ENCODE measurements at regions not wholly inside any gene's neighbourhood (a gene's known extent, or its start where the extent isn't known, plus 50 kb on each side); places are given as distances from the start of the nearest gene placed in this dataset.

DNA sequence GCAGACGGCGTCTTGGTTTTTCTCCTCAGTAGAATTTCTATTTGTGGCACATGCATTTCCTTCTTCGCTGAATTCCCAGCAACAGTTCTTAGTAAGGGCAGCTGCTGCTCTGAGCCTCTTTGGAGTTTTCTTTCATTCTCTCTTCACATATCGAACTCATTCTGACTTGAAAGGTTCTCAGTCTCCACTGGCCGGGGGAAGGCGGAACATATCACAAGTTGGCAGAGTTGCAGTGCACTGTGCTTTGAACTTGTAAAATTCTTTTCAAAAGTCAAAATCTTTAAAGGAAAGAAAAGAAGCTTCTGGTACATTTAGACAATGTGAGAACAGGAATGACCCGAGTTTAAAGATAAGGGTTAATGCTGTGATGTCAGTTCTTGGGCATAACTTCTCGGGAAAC is 286.1 kb upstream of the MAP3K7 start:
- DNase-seq = no peak

DNA sequence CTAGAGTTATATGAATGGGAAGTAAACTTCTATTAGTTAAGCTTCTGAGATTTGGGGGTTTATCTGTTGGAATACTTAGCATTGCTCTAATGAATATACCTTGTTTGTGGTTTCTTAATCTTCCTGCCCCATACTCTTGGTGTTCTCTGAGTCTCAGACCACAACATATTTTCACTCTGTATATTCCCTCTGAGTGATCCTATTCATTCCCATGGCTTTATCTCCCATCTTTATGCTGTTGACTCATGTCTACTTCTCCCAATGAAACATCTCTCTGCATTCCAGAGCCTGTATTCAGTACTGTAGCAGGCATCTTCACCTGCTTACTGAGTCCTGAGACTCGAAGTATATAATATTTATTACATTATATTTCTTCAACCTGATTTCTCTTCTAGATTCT is 283.7 kb upstream of the MAP3K7 start:
- no peak for DNase-seq

DNA sequence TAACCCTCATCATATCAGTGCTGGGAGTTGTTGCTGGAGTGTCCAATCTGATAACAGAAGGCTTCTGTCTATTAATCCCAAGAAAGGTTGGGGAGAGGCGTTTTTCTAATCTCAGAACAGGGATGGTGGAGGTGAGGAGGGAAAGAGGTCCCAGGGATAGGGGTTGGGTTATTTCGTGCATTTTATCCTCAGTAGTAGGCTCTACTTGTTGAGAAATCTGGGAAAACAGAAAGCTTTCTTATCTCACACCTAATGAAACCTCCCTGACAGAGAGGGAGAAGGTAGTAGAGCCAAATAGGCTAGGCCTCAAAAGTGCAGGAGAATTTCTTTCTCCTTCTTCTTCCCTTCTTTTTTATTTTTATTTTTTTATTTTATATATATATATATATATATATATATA is 281.8 kb upstream of the MAP3K7 start:
- DNase-seq = no peak

DNA sequence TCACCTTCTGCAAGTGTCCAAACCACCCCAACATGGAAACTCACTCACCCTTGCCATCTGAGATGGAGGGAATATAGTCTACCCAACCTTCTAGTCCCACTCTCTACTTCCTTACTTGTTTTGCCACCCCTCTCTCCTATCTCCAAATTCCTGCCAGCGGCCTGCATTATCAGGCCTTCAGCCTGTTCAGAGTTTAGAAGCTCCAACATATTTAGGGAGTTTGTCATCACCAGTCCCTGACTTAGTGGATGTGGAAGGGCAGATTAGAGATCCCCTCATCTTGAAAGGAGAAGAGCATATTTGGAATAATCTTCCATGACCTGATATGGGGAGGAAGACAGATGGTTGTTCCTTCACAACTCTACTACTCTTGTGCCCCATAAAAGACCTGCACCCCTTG is 281.4 kb upstream of the MAP3K7 start:
- no peak for DNase-seq

DNA sequence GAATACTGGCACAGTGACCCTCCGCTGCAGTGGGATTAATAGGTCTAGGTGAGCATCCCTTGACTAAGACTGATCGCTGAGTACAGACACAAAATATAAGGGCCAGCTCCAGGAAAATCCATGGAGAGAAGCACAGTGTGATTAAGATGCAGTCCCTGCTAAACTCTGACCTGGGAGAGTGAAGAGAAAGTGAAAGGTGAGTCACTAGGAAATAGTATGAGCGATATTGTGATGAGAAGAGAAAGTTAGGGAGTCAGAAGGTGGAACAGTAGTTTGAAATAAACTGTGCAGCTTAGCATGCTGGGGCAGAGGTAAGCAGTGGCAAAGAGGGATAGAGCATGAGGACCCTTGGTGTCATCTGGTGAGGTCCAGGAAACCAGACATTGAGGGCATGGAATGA is 278.6 kb upstream of the MAP3K7 start:
- DNase-seq = no peak

DNA sequence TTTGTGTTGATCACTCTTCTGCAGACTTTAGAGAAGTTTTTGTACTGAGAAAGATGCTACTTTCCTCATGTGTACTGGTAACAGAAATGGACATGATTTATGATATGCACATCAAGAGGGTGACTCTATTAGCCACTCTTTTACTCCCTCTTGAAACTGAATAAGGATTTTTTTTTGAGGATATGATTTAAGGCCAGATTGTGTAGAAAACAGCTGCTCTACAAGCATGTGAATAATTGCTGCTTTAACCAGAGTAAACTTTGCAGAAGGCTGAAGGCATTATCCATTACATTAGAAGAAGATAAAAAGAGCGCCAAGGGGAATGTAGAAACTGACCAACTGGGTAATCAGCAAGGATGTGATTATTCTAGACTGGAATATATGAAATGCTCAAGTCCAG is 276.2 kb upstream of the MAP3K7 start:
- DNase-seq = no peak

DNA sequence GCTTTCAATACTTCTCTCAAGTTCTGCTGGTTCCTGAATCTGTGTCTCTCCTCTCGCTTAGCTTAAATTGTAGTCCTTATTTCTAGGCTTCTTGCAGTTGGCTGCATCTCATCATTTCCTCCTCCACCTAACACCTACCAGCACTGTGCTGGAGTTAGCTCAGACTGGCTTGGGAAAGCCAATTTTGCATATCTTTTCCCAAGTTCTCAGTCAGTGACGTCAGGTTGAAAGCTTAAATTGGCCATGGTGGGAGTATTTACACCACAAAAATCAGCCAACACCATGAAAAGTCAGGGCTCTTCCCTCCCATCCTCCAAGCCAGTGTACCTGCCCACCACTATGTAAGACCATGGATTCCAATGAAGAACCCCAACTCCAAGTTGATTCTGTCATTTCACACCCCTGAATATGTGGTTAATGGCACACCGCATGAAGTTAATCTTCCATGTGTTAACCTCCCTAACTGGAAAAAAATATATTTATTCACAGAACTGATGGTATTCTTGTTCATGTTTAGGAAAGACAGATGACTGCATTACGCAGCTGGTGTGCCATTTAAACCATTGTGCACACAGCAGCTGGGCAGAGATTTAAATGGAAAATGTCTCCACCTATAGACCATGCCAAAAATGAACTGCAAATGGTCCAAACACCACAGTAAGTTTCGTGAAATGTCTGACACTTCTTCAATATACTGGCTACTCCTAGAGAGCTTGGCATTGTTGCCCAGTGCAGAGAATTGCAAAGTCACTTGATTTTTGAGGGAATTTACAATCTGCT is 274.1 kb upstream of the MAP3K7 start:
- no peak for DNase-seq

DNA sequence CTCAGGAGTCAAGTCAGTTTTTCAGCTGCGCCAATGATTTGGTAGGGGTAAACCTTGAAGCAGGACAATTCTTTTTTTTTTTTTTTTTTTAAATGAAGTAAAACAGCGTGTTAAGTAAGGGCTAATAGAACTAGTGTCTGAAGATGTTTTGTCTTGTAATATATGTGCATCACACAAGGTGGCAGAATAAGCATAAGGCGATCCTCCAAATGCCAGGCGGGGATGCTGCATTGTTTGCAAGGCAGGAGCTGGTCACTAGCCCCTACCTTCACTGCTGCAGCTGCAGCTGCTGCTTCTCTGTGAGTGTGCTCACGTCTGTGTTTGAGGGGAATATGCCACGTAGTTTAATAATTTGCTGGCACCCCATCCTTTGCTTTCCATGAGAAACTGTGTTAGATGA is 272.7 kb upstream of the MAP3K7 start:
- DNase-seq = no peak

DNA sequence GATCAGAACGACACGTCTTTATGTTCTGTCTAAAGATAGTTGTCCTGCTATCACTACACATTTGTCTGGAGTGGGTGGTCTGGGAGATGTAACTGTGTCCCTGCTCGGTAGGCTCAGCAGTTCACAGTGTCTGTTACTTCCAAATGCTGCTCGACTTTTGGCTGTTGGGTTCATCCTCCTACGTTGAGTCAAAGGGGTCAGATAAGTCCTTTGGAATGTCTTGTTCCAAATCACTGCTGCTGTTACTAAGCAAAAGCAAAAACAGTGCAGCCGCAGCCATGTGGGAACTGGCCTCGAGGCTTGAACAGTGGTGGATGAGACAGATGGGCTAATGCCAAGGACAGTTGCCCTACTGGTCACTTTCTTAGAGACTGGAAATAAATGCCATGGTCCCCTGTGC is 272.2 kb upstream of the MAP3K7 start:
- DNase-seq = no peak

DNA sequence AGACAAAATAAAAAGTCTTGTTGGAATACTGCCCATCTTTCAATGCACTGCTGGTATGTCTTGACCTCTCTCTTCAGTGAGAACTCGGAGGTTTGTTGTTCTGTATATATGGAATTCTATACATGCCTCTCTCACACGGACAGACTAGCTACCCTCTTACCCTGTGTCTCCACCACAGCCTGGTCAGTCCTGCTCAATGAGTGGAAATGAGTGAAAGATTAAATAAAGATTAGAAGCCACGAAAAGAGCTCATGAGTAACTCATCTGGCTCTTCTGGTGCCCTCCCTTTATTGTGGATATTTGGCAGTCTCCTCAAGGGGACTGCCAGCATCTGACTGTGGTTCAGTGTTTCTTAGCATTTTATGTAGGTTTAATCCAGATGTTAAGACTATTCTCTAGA is 262.8 kb upstream of the MAP3K7 start:
- DNase-seq = no peak

DNA sequence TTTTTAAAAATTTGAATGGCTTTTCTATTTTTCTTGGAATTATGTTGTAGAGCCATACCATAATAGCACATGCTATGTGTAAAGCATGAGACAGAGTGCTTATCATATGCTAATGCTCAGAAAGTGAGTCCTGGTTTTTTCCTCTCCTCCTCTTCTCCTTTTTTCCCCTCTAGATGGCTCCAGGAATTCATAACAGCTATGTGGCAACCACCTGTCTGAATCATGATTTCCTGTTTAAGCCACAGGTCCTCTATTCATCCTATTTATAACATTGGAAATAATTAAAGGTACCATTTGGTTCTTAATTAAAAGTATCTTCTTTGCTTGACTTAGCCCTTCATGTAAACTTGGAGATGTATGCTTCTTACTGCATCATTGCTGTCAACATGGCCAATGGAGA is 260.0 kb upstream of the MAP3K7 start:
- no peak for DNase-seq

DNA sequence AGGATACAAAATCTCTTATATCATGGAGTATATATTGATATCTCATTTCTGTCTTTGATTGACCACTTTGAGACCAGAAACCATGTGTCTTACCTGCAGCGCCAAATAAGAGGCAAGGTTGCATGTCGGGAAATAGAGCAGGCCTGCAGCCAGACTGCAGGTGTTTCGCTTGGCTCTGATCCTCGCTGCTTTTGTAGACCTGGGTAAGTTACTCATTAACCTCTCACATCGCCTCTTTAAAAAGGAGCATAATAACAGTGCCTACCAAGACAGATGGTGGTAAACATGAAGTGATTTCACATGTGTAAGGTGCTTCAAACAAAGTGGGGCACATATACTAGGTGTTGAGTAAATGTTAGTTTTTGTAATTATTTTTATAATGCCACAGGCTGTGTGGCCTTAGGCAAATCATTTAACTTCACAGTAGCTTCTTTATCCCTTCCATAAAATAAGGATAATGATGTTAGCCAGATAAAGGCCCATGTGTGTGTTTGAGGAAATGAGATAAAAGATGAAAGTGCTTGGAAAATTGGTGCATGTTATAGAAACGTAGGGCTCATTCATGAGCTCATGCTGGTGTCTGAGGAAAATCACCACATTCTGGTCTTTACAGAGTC is 248.8 kb upstream of the MAP3K7 start:
- no peak for DNase-seq

DNA sequence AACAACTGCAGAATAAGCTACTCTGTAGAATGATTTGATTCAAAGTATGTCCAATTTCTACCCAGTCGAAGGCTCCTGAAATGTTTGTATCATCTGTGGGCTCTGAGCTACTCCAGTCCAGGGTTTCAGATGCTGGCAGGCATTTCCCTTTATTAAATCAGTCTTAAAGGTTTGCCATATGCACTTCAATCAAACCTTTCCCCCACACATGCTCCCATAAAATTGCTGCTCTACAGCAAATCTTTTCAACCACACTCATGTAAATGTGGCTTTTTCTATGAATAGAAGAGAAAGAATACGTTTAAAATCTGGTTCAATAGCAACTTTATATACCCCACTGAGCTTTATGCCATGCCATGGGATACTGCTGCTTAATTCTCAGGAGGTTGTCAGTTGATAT is 242.4 kb upstream of the MAP3K7 start:
- DNase-seq = no peak

DNA sequence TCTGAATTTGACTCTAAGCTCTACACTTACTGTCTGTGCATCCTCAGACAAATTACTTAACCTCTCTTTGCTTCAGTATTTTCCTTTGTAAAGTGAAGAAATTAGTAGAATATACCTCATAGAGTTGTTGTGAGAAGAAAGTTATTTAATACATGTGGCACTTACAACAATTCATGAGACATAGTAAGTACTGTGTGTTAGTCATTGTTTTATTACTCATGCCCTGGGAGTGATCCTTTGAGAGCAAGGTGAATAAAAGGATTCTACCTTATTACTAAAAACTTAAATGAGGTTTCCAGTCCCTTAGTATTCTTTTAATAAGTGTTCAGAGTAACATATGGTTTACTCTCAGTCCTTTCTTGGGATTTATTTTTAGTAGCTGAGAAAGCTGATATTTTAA is 233.6 kb upstream of the MAP3K7 start:
- DNase-seq = no peak

DNA sequence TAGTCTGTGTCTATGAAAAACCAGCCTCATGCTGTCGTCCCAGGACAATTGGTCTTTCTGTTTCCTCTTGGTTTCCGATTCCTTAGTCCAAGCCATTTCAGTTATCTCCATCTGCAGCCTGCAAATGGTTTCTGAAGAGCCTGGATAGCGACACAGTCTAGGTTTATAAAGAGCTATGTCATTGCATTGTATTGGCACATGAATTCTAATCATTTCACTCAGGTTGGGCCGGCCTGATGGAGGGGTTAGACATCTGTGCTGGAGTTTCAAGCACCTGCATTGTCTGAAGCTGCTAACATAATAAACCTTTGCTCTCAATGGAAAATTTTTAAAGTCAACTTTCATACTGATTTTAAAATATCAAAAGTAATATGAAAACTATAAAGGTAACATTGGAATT is 232.6 kb upstream of the MAP3K7 start:
- DNase-seq = no peak

DNA sequence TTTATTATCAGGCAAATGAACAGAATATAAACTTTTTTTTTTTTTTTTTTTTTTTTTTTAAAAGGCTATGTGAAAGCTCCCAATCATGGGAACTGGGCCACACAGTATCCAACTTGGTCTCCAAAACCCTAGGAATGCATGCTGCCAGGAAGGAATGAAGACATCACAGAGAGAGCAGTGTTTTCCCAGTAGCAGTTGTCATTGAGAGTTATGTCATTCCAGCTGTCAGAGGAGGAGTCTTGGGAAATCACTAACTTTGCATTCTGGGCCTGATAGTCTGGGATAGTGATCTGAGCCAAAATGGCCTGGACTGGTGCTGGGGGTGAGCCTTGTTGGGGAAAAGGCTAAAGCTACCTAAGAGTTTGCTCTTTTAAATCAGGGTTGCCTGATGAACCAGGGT is 231.3 kb upstream of the MAP3K7 start:
- DNase-seq = no peak

DNA sequence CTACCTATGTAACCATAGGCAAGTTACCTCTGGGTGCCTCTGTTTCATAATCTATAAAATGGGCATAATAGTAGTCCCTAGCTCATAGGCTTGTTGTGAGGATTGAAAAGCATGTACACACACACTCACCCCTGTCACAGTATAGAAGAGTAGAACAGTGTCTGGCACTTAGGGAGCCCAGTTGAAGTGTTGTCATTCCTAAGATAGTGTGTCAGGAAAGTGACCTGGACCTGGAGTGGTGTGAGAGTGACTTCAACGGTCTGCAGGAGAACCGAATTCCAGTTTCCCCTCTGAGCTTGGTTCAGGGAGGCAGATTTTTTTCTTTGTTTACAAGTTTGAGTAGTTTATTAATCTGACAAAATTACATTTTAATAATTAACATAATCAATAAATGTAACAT is 229.9 kb upstream of the MAP3K7 start:
- DNase-seq = no peak

DNA sequence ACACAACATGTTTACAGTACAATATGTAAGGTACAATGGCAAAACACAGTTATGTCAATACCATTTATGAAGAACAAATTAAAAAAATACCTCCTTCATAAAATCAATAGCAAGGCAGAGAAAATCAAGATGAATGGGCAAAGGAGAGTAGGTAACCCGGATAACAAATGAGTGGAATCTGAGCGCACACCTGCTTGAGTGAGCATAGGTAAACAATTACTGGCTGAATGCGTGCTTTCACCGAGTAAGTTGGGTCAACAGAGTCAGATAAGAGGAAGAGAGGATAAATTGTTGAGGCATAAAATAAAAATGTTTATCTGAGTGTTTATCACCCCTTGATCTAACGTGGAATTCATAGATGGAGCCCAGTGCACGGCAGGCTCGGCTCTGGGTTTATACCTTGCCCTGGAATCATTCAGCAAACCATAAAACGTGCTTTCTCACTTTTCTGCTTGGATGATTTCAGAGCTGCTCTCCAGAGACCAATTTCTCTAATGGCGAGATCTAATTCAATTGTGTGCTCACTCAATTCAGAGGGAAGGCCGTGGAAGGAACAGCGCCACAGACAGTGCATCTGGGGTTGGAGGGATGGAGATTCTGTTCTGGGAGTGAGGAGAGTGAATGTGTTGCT is 224.8 kb upstream of the MAP3K7 start:
- peak; percentile 93 for DNase-seq

DNA sequence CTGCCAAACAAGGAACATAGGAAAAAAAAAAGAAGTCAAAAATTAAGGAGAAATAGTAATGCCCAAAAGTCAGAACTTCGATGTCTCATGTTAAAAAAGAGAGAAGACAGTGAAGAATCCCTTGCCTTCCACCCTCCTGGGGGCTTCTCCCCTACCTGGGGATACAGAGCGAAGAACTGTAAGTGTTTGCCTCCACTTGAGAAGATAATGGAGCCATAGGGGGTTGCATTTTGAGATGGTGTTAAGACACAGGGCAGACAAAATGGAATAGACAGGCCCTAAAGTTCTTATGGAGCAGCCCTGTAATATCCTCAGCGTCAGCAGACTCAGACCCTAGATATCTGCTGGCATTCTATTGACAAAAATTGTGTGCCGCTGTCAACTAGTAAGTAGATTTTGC is 222.2 kb upstream of the MAP3K7 start:
- no peak for DNase-seq

DNA sequence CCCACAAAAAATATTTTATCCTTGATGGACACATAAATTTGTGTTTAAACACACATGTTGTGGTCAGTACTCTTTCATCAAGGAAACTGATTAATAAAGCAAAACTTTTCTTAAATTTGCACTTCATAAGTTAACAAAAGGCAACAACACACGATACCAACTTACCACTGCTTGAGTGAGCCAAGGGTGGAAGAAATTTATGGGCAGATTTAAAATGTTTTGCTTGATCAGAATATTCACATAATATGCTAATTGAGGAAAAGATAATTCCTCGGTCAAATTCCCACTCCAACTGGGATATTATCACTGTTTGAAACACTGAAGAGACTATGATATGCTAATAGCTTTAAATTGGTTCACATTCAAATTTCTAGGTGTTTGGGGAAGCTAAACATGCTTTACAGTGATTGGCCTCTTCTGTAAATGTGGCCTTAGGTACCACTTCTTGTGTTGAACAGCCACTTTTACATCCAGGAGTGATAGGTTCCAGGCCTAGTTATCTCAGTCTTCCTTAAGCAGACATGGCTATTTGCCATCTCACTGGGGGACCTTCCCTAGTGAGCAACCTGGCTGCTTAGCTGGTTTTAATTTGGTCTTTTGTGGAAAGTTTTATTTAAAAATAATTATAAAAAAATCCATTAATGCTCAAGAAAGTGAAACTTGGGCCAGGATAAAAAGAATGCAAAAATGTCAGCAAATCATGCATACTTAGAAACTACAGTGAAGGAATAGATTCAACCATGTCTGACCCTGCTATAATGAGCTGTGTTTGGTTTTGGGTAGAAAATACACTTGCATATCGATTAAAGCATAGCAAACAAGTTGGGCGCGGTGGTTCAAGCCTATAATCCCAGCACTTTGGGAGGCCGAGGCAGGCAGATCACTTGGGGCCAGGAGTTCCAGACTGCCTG is 221.2 kb upstream of the MAP3K7 start:
- no peak for DNase-seq

DNA sequence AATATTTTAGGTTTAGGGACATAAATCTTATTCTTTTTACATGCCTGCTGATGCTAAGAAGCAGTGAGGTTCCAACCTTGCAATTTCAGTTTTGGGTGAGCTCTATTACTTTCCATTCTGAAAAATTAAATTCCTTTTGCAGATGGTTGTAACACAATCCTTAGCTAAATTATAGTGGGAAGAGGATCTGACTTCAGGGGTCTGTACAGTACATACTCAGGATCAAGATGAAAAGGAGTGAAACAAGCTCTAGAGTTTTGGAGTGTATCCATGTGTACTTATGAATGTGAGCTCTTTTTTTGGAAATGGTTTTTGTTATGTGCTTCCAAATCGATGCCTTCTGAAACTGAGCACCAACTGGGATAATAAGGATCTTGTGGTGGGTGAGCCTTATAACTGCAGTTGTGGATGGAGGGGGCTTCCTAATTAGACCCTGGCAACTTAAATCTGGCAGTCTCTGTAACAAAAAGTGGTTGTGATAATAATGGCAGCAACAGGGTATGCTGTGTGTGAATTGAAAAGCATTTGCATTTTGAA is 218.8 kb upstream of the MAP3K7 start:
- DNase-seq = no peak

DNA sequence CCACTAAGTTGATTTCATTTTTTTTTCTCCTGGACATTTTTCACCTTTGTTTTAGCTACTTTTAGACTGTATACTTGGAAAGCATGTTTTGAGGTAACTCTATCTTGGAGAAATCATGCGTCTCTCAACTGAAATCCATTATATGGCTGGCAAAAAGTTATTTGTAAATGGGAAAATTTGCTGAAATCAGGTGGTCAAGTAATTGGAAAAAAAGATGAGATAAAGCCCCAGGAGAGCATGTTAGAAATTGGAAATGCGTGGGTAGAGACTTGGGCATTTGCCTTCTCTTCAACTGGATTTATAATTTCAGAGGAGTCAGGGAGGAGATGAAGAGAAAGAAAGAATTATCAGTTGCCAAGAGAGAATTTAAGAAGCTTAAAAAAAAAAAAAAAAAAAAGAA is 217.1 kb upstream of the MAP3K7 start:
- DNase-seq = no peak

DNA sequence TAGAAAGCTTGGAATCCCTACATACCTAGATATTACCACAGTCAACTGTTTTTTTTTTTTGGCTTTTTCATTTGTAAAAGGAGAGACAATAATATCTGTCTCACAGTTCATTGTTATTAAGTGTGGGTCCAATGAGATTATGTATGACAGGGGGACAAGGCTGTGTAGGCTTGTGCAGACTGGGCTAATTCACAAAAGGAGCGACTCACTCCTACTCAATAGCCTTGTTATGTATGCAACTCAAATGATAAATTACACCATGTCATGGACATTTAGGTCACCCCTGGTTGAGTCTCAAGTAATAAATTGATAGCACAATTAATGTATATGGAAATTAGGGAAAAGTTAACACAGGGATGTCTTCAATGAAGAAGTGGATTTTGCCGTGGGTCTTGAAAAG is 208.2 kb upstream of the MAP3K7 start:
- no peak for DNase-seq
